GM12878 (cell line): ENCODE measurements at regions not wholly inside any gene's neighbourhood (a gene's known extent, or its start where the extent isn't known, plus 50 kb on each side); places are given as distances from the start of the nearest gene placed in this dataset.

Source experiments
- ATAC-seq: fragments of 200-7000 bp; cut with Tn5 transposase; 3 replicates; pipeline ENCODE4 v1.9.1; 2020; ENCODE audit warnings: mild to moderate bottlenecking, moderate library complexity
- BruUV-seq: library from RNA; stranded (reverse); fragments of 400-500 nt; replicated peaks from 2 replicates; lab custom pipeline; 2021; lab: Mats Ljungman, UMichigan
- CTCF ChIA-PET: fragments of 300-600 bp; sonication (Branson Sonifier 250); formaldehyde crosslinking; extraction: SDS; loops from one replicate; lab custom pipeline; 2021; ENCODE audit warnings: inconsistent platforms; lab: Yijun Ruan, JAX
- POLR2A ChIA-PET: fragments of 350-600 bp; formaldehyde crosslinking; extraction: SDS; loops from one replicate; lab custom pipeline; 2021; ENCODE audit warnings: inconsistent platforms; lab: Charles Lee
- RAD21 ChIA-PET: fragments of 300-600 bp; sonication (Branson Sonifier 250); formaldehyde crosslinking; loops from one replicate; lab custom pipeline; 2023; ENCODE audit warnings: antibody characterized with exemption; ENCODE audit not compliant: unreplicated experiment; lab: Charles Lee
- SMC1A ChIA-PET: fragments of 300-600 bp; sonication (Branson Sonifier 250); formaldehyde crosslinking; loops from one replicate; lab custom pipeline; 2023; ENCODE audit not compliant: unreplicated experiment, uncharacterized antibody; lab: Charles Lee
- DNase-seq: peaks from one replicate; pipeline ENCODE4 v3.0.0-alpha.2; 2011; ENCODE audit warnings: low read depth, low spot score
- FAIRE-seq: peaks from 3 replicates; lab custom pipeline; 2011; peaks lifted over from hg19 to GRCh38; lab: Jason Lieb, UNC
- H2AFZ ChIP-seq: 2 replicates; pipeline ENCODE4 v1.6.0; 2011; ENCODE audit warnings: low read depth, low read length, control low read depth; ENCODE audit not compliant: control insufficient read depth
- H3K27ac ChIP-seq: 2 replicates; pipeline ENCODE4 v1.5.1; 2011; ENCODE audit warnings: control low read depth; ENCODE audit not compliant: control insufficient read depth, insufficient read depth
- H3K27me3 ChIP-seq, 2 experiments: replicated peaks in 1 of 2; 2 replicates each; pipeline versions ENCODE4 v1.6.0 to v1.6.1; 2011; ENCODE audit warnings: low read length in 1 of 2; ENCODE audit not compliant: control insufficient read depth in 2 of 2, insufficient read depth in 2 of 2
- H3K36me3 ChIP-seq, 2 experiments: 2 replicates each; pipeline ENCODE4 v1.5.1; 2011; ENCODE audit warnings: low read length in 1 of 2; ENCODE audit not compliant: control insufficient read depth in 2 of 2, insufficient read depth in 2 of 2
- H3K4me1 ChIP-seq: 2 replicates; pipeline ENCODE4 v1.6.1; 2011; ENCODE audit warnings: mild to moderate bottlenecking, low read length, moderate library complexity, mixed read lengths; ENCODE audit not compliant: control insufficient read depth, insufficient read depth
- H3K4me2 ChIP-seq: 2 replicates; pipeline ENCODE4 v1.6.0; 2011; ENCODE audit warnings: control low read depth; ENCODE audit not compliant: control insufficient read depth, insufficient read depth
- H3K4me3 ChIP-seq: fragments of 200-600 bp; sonication (generic); 2 replicates; pipeline ENCODE4 v1.5.1; 2016
- H3K79me2 ChIP-seq: 2 replicates; pipeline ENCODE4 v1.6.0; 2011; ENCODE audit warnings: low read length; ENCODE audit not compliant: control insufficient read depth, insufficient read depth
- H3K9ac ChIP-seq: 2 replicates; pipeline ENCODE4 v1.8.0; 2011; ENCODE audit warnings: low read length, control low read depth, mixed read lengths; ENCODE audit not compliant: control insufficient read depth, insufficient read depth
- H3K9me3 ChIP-seq: replicated peaks from 3 replicates; pipeline ENCODE4 v1.5.1; 2011; ENCODE audit warnings: mild to moderate bottlenecking, low read length; ENCODE audit not compliant: control insufficient read depth, insufficient read depth
- H4K20me1 ChIP-seq: 2 replicates; pipeline ENCODE4 v1.6.0; 2011; ENCODE audit not compliant: control insufficient read depth, insufficient read depth
- ETV6 ChIP-seq, 2 experiments: fragments of 450-650 bp in 1 of 2; IDR thresholded peaks in 1 of 2; conservative IDR thresholded peaks in 1 of 2; 2 replicates each; pipeline ENCODE4 v1.6.1; 2014; ENCODE audit warnings: antibody characterized with exemption in 1 of 2, borderline replicate concordance in 1 of 2, low read depth in 1 of 2, mild to moderate bottlenecking in 1 of 2, moderate library complexity in 1 of 2
- FOXM1 ChIP-seq: IDR thresholded peaks from 2 replicates; pipeline ENCODE4 v1.6.1; 2012; ENCODE audit warnings: low read depth, mild to moderate bottlenecking, inconsistent platforms, low read length, moderate library complexity
- HCFC1 ChIP-seq: fragments of 150-350 bp; IDR thresholded peaks from 2 replicates; pipeline ENCODE4 v1.6.1; 2014; ENCODE audit warnings: low read length
- POU2F2 ChIP-seq: IDR thresholded peaks from 3 replicates; pipeline ENCODE4 v1.6.1; 2011; ENCODE audit warnings: low read depth, mild to moderate bottlenecking, low read length, borderline replicate concordance
- RBBP5 ChIP-seq: fragments of 200-600 bp; sonication (generic); conservative IDR thresholded peaks from 2 replicates; pipeline ENCODE4 v1.6.1; 2016
- SIN3A ChIP-seq: IDR thresholded peaks from 2 replicates; pipeline ENCODE4 v1.6.1; 2012; ENCODE audit warnings: low read depth, low read length, improper control_type of control experiment
- SKIL ChIP-seq: fragments of 450-650 bp; IDR thresholded peaks from 2 replicates; pipeline ENCODE4 v1.6.1; 2017; ENCODE audit warnings: mild to moderate bottlenecking, low read depth, inconsistent platforms; ENCODE audit not compliant: poor library complexity, severe bottlenecking
- SREBF2 ChIP-seq: IDR thresholded peaks from 2 replicates; pipeline ENCODE4 v1.6.1; 2012; ENCODE audit warnings: mild to moderate bottlenecking, low read length
- ZBTB11 ChIP-seq: fragments of 450-650 bp; formaldehyde crosslinking; IDR thresholded peaks from 2 replicates; pipeline ENCODE4 v1.5.0; 2022; ENCODE audit warnings: mild to moderate bottlenecking, missing genetic modification characterization
- ZBTB4 ChIP-seq: fragments of 450-650 bp; formaldehyde crosslinking; IDR thresholded peaks from 2 replicates; pipeline ENCODE4 v1.4.0; 2022; ENCODE audit warnings: mild to moderate bottlenecking, moderate library complexity
- WGBS: methylation state at CpG from one replicate; pipeline ENCODE4 v1.1.6; 2016; ENCODE audit warnings: low lambda C conversion rate; ENCODE audit not compliant: insufficient replicate concordance, insufficient coverage; ENCODE audit errors: missing lambda C conversion rate; 5-methylcytosine and 5-hydroxymethylcytosine counted together
- in situ Hi-C: fragments of 300-500 bp; cut with MboI; formaldehyde crosslinking; loops from 9 replicates; pipeline ENCODE4 v1.14.3; 2018; ENCODE audit warnings: mixed read lengths
- intact Hi-C: fragments of 100-400 bp; cut with micrococcal nuclease; formaldehyde crosslinking; loops from one replicate; pipeline ENCODE4 v1.14.2; 2022; ENCODE audit not compliant: unreplicated experiment

GRCh38 chr5:4313138-4313537, 717.5 kb downstream of the IRX1 start (continued):
- no peak for TF ChIP-seq ZBTB4 (CRISPR knock-in tag)
- TF ChIP-seq ZBTB11: no peak

GRCh38 chr5:4319478-4320128, 724.0 kb downstream of the IRX1 start:
- FAIRE-seq (no peak), ATAC-seq (no peak), DNase-seq (no peak)
- H3K4me1 ChIP-seq: no peaks in the 10 kb centered on the region
- 31% methylated on average over 16 of the region's 16 CpGs for WGBS
- no peak overlapping the region for H3K4me2 ChIP-seq
- ChIA-PET SMC1A (no interaction called here), CTCF (no interaction called here), RAD21 (no interaction called here), POLR2A (no interaction called here)
- no peak overlapping the region for H2AFZ ChIP-seq
- no peak overlapping the region for H3K4me3 ChIP-seq
- no peaks in the 10 kb centered on the region for H4K20me1 ChIP-seq
- in situ Hi-C loops: no loop called here
- no peaks in the 10 kb centered on the region for H3K79me2 ChIP-seq
- BruUV-seq: no TSS peak
- no peak overlapping the region for H3K9ac ChIP-seq
- intact Hi-C loops: no loop called here
- no peak overlapping the region for H3K27ac ChIP-seq
- H3K27me3 ChIP-seq: no peaks in the 10 kb centered on the region
- H3K9me3 ChIP-seq: no peaks in the 10 kb centered on the region
- H3K36me3 ChIP-seq: no peaks in the 10 kb centered on the region
- no peak for TF ChIP-seq FOXM1
- no peak for TF ChIP-seq SREBF2
- TF ChIP-seq HCFC1: no peak
- no peak for TF ChIP-seq RBBP5
- TF ChIP-seq SKIL: no peak
- TF ChIP-seq SIN3A: no peak
- no peak for TF ChIP-seq POU2F2
- TF ChIP-seq ETV6 (conservative IDR thresholded peaks at IDR 0.05 in 1 of 2, IDR thresholded peaks at IDR 0.05 in 1 of 2; ENCODE audit: borderline replicate concordance in 1 of 2, low read depth in 1 of 2): no peak
